GM19099 (cell line): ENCODE measurements at regions not wholly inside any gene's neighbourhood (a gene's known extent, or its start where the extent isn't known, plus 50 kb on each side); places are given as distances from the start of the nearest gene placed in this dataset.

Experiments used
- POLR2A ChIP-seq: IDR thresholded peaks from 3 replicates; pipeline ENCODE4 v1.6.1; 2011; ENCODE audit warnings: low read depth; ENCODE audit not compliant: insufficient read length; ENCODE audit errors: extremely low read depth

GRCh38 chr3:182729903-182730674 is 63.2 kb upstream of the ATP11B start:
- peak; percentile 11 for TF ChIP-seq POLR2A

GRCh38 chr3:182730675-182731042 is 62.6 kb upstream of the ATP11B start:
- TF ChIP-seq POLR2A, result no peak

GRCh38 chr3:182731764-182732163 is 61.5 kb upstream of the ATP11B start:
- TF ChIP-seq POLR2A, result no peak

GRCh38 chr3:182732232-182733015 is 60.9 kb upstream of the ATP11B start:
- no peak for TF ChIP-seq POLR2A

- no peak for TF ChIP-seq POLR2A
Measured at GRCh38 chr3:182735672-182736071, 57.6 kb upstream of the ATP11B start.

- no peak for TF ChIP-seq POLR2A
Measured at GRCh38 chr3:182737825-182738224, 55.5 kb upstream of the ATP11B start.

- no peak for TF ChIP-seq POLR2A
Measured at GRCh38 chr3:182738583-182739411, 54.5 kb upstream of the ATP11B start.

GRCh38 chr3:182739619-182740018 is 53.7 kb upstream of the ATP11B start:
- TF ChIP-seq POLR2A, result no peak

- TF ChIP-seq POLR2A, result no peak
Measured at GRCh38 chr3:182740710-182741109, 52.6 kb upstream of the ATP11B start.

GRCh38 chr3:182741214-182741613 is 52.1 kb upstream of the ATP11B start:
- no peak for TF ChIP-seq POLR2A
